HG02884 (cell line): ENCODE measurements at regions not wholly inside any gene's neighbourhood (a gene's known extent, or its start where the extent isn't known, plus 50 kb on each side); places are given as distances from the start of the nearest gene placed in this dataset.
"Not testable (repeated sequence)": the region's sequence is repeated elsewhere in the genome, so short reads cannot be mapped to it uniquely, and the experiment has no call there.

Experiments used
- ATAC-seq: cut with Tn5 transposase; IDR thresholded peaks from one replicate; pipeline ENCODE4 v1.9.1; 2021; ENCODE audit warnings: mild to moderate bottlenecking, moderate library complexity; ENCODE audit not compliant: unreplicated experiment

GRCh38 chr11:134662629-134663360 is 250.8 kb upstream of the B3GAT1 start:
- no peak for ATAC-seq

GRCh38 chr11:134661660-134662059 is 249.6 kb upstream of the B3GAT1 start:
- no peak for ATAC-seq

- no peak for ATAC-seq
These were observed 248.4 kb upstream of the B3GAT1 start for GRCh38 chr11:134660416-134660815.

GRCh38 chr11:134659882-134660281 is 247.8 kb upstream of the B3GAT1 start:
- no peak for ATAC-seq

GRCh38 chr11:134658481-134659225 is 246.6 kb upstream of the B3GAT1 start:
- no peak for ATAC-seq

- ATAC-seq = no peak
These were observed 245.6 kb upstream of the B3GAT1 start for GRCh38 chr11:134657631-134658030.

GRCh38 chr11:134656861-134657540 is 245.0 kb upstream of the B3GAT1 start:
- no peak for ATAC-seq

- ATAC-seq = not testable (repeated sequence)
These were observed 244.2 kb upstream of the B3GAT1 start for GRCh38 chr11:134656086-134656840.

GRCh38 chr11:134655189-134655989 is 243.3 kb upstream of the B3GAT1 start:
- no peak for ATAC-seq

GRCh38 chr11:134654161-134654915 is 242.3 kb upstream of the B3GAT1 start:
- ATAC-seq = no peak

- no peak for ATAC-seq
These were observed 240.7 kb upstream of the B3GAT1 start for GRCh38 chr11:134652586-134653255.

- no peak for ATAC-seq
These were observed 235.2 kb upstream of the B3GAT1 start for GRCh38 chr11:134647066-134647743.

GRCh38 chr11:134646561-134646960 is 234.5 kb upstream of the B3GAT1 start:
- ATAC-seq = no peak

- ATAC-seq = no peak
These were observed 233.5 kb upstream of the B3GAT1 start for GRCh38 chr11:134645576-134645975.

GRCh38 chr11:134644476-134645456 is 232.7 kb upstream of the B3GAT1 start:
- no peak for ATAC-seq

- ATAC-seq = no peak
These were observed 231.3 kb upstream of the B3GAT1 start for GRCh38 chr11:134643115-134644012.
